GM20000 (cell line): ENCODE measurements at regions not wholly inside any gene's neighbourhood (a gene's known extent, or its start where the extent isn't known, plus 50 kb on each side); places are given as distances from the start of the nearest gene placed in this dataset.

ENCODE experiments used
- DNase-seq: peaks from one replicate; pipeline ENCODE4 v3.0.0; 2012; ENCODE audit warnings: low spot score
- TF ChIP-seq, protein P1 (sequence below): IDR thresholded peaks from 2 replicates; pipeline ENCODE4 v1.5.1; 2012; ENCODE audit warnings: mild to moderate bottlenecking, control low read depth; ENCODE audit errors: extremely low read depth, missing control alignments

DNA sequence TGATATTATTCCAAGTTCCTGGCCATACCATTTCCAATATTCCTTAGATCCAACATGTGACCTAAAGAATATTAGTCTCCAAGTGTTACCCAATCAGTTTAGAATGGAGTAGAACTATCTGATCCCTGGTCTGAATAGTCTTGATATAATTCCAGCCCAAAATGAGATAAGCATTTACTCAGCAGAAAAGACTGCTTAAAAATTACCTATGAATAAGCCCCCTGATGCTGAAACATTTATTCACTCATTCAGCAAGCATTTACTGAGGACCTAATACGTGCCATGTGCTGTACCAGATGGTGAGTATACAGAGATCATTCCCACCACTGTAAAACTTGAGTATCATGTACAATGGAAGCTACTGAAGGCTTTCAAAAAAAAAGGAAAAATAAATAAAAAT lies 157.0 kb downstream of the FAM114A2 start:
- TF ChIP-seq, protein P1, sequence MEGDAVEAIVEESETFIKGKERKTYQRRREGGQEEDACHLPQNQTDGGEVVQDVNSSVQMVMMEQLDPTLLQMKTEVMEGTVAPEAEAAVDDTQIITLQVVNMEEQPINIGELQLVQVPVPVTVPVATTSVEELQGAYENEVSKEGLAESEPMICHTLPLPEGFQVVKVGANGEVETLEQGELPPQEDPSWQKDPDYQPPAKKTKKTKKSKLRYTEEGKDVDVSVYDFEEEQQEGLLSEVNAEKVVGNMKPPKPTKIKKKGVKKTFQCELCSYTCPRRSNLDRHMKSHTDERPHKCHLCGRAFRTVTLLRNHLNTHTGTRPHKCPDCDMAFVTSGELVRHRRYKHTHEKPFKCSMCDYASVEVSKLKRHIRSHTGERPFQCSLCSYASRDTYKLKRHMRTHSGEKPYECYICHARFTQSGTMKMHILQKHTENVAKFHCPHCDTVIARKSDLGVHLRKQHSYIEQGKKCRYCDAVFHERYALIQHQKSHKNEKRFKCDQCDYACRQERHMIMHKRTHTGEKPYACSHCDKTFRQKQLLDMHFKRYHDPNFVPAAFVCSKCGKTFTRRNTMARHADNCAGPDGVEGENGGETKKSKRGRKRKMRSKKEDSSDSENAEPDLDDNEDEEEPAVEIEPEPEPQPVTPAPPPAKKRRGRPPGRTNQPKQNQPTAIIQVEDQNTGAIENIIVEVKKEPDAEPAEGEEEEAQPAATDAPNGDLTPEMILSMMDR: no peak
- DNase-seq: no peak

- DNase-seq: no peak
Measured at GRCh38 chr5:153880106-153880505, 158.6 kb downstream of the FAM114A2 start.

GRCh38 chr5:153879596-153879995 lies 159.1 kb downstream of the FAM114A2 start:
- TF ChIP-seq, protein P1: no peak
- no peak for DNase-seq

More at GRCh38 chr5:153880106-153880505, 158.6 kb downstream of the FAM114A2 start:
- TF ChIP-seq, protein P1: no peak

DNA sequence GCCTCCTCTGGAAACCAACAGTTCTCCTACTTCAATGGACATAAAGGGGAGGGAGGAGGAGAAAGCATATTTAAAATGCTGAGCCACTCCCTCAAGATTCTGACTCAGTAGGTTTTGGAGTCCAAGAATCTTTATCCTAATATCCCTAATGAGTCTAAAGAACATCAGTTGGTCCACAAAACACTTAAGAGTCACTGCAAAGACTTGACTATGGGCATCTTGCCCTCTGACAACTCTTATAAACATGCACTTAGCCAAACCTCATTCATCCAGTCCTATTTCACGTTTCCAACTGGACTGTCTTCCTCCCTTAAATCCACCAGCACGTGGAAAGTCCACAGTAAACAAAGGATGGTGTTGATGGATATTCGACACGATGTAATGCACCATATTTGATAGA lies 172.5 kb downstream of the FAM114A2 start:
- no peak for DNase-seq
- TF ChIP-seq, protein P1: no peak

GRCh38 chr5:153865016-153865415 lies 173.7 kb downstream of the FAM114A2 start:
- TF ChIP-seq, protein P1: no peak
- no peak for DNase-seq

DNA sequence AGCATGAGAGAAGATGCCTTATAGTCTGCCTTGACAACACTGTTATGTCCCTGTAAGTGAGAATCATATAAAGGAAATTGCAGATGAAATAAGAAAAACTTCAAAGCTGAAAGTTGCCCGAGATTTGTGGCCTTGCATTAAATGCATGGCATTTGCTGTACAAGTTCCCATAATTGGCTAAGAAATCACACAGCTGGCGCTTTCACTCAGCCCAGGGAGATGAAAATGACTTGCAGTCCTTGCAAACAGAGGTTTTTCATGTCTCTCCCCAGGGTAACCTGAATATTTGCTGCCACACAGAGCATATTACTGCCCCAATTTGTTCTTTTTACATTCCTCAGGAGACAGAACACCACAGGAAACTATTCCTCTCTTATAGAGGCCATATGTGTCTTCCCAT lies 174.8 kb downstream of the FAM114A2 start:
- DNase-seq: no peak
- TF ChIP-seq, protein P1: no peak
